Activated CD8-positive, alpha-beta memory T cell treated with anti-CD3 and anti-CD28 coated beads for 1 hour (primary cell): ENCODE measurements at regions not wholly inside any gene's neighbourhood (a gene's known extent, or its start where the extent isn't known, plus 50 kb on each side); places are given as distances from the start of the nearest gene placed in this dataset.
"Not testable (repeated sequence)": the region's sequence is repeated elsewhere in the genome, so short reads cannot be mapped to it uniquely, and the experiment has no call there.

Source experiments
- DNase-seq, 2 donors: peaks; one replicate each; pipeline ENCODE4 v3.0.0-alpha.2; 2020; ENCODE audit warnings: low read depth in 1 of 2; ENCODE audit errors: extremely low read depth in 1 of 2

DNA sequence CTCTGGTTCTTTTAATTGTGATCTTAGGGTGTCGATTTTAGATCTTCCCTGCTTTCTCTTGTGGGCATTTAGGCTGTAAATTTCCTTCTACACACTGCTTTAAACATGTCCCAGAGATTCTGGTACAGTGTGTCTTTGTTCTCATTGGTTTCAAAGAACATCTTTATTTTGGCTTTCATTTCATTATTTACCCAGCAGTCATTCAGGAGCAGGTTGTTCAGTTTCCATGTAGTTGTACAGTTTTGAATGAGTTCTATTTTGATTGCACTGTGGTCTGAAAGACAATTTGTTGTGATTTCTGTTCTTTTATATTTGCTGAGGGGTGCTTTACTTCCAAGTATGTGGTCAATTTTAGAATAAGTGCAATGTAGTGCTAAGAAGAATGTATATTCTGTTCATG is 423.8 kb downstream of the PIK3C3 start:
- DNase-seq: not testable (repeated sequence)

DNA sequence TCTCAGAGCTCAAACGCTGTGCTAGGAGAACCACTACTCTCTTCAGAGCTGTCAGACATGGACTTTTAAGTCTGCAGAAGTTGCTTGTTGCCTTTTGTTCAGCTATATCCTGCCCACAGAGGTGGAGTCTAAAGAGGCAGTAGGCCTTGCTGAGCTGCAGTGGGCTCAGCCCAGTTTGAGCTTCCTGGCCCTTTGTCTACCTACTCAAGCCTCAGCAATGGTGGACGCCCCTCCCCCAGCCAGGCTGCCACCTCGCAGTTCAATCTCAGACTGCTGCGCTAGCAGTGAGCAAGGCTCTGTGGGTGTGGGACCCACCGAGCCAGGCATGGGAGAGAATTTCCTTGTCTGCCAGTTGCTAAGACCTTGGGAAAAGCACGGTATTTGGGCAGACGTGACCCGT is 426.2 kb downstream of the PIK3C3 start:
- not testable (repeated sequence) for DNase-seq

- no peak for DNase-seq
These were observed 437.4 kb downstream of the PIK3C3 start for GRCh38 chr18:42392416-42392815.

DNA sequence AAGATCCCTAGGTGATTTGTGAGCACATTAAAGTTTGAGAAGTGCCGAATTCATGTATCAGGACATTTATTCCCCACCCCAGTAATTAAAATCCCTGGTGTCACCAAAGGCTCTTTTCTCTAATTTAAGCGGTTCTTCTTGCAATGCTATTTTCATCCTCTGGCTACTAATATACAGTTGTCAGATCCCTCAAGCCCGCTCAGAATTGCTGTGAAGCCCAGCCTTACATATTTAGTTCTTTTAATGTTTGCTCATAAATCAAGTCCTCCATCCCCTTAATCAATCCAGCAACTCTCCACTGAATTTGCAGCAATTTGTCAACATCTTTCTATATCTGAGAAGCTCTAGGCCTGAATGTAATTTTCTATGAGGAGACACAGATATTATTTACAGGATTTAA is 437.9 kb downstream of the PIK3C3 start:
- no peak for DNase-seq

GRCh38 chr18:42394238-42394637 is 439.2 kb downstream of the PIK3C3 start:
- DNase-seq: no peak

DNA sequence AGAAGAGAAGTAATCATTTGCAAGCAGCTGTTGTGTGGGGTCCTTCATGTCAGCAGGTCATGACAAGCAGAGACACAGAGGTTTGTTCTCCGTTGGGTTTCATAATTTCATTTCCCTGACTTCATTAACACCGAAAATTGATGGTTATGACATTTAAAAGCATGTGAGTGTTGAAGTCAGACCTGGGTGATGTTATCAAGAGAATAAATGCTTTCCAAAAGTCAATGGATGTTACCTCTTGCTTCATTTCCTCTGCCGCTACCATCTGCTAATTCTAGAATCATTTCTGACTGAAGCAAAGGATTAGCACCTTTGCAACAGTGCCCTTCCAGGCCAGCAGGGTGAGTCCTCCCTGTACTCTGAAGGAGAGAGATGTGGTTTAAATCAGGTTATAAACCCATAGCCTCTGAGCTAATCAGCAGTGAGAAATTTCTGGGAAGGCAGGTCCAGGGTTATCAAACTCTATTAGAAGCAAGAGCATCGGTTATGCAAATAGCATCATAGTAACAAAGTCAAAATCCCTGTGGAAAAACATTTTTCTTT is 446.2 kb downstream of the PIK3C3 start:
- no peak for DNase-seq

DNA sequence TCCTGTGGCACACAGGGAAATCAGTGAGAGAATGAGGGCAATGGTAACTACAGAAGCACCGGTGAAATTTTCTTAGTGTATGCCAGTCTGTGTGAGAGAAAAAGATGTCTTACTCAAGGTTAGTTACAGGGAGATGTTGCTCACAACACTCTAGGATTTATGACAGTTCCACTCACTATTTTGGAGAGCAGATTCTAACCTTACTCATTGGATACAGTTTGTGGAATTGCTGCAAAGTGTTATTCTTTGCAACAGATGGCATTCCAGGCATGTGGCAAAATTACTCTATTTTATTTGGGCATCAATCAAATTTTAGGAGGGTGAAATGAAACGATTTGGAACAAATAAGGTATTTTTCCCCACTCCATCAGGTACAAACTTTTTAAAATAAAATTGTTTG is 449.1 kb downstream of the PIK3C3 start:
- DNase-seq: no peak

DNA sequence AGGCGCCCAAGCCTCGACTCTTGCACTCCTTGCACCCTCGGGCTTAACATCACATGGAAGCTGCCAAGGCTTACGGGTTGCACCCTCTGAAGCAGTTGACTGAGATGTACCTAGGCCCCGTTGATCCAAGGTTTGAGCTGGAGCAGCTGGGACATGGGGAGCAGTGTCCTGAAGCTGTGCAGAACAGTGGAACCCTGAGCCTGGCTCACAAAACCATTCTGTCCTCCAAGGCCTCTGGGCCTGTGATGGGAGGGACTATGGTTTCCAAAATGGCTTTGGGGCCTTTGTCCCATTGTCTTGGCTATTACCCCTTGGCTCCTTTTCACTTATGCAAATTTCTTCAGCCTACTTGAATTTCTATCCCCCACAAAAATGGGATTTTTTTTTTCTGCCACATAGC is 454.0 kb downstream of the PIK3C3 start:
- no peak for DNase-seq

DNA sequence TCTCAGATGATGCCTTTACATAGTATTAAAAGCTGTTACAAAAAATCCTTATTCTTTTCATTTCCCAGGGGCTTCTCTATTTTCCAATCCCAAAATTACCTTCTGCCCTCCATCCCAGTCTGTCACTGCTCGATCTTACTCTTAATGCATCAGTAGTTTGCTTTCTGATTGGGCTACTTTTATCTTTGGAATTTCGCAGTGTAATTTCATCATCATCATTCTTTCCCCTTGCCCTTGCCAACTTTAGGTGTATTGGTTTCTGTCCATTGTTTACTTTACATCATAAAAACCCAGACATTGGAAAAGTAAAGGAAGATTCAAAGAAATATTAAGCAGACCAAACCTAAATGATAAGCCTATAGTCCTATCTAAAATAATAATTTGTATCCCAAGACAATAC is 457.2 kb downstream of the PIK3C3 start:
- no peak for DNase-seq

DNA sequence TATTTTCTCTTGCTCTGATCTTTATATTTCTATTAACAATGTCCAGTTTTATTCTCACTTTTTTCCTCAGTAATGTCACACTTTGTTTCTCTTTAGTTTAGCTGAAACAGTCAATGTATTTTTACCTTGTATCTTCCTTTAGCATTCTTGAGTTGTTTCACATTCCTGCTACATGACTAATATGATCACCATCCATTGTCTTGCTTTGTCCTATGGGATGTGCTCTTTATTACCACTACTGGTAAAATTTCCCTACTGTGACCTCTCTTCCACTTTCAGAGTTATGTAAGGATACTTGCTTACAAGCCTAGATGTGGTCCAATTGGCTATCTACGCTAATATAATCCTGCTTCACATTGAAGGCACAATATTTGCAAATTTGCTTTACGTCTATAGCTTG is 457.9 kb downstream of the PIK3C3 start:
- no peak for DNase-seq

GRCh38 chr18:42413870-42414269 is 458.8 kb downstream of the PIK3C3 start:
- no peak for DNase-seq

DNA sequence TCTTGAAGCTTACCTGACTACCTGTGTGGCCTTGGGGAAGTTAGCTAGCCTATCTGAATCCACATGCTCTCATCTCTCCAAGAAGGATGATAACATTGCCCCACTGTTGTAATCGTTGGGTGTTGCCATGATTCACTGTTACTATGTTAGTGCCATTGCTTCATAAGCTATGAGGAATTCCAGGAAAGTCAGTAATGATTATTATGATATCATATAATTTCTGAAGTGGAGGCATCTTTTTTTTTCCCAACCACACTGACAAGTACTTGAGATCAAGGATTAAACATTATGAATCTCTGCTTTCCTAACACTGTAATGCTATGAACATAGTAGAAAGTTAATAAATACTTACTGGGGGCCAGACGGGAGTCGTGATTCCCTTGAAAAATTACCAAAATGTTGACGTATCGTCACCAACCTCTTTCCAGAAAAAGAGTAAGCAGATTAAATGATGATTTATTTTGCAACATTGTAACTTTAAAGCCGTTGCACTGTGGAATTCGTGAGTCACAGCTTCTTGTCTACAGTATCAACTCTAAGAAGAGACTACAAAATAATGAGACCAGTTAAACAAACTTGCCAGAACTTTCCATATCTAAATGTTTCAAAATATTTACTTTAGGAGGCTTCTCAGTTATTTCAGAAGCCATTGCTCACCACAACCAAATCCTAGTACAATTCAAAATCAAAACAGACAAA is 459.9 kb downstream of the PIK3C3 start:
- no peak for DNase-seq

DNA sequence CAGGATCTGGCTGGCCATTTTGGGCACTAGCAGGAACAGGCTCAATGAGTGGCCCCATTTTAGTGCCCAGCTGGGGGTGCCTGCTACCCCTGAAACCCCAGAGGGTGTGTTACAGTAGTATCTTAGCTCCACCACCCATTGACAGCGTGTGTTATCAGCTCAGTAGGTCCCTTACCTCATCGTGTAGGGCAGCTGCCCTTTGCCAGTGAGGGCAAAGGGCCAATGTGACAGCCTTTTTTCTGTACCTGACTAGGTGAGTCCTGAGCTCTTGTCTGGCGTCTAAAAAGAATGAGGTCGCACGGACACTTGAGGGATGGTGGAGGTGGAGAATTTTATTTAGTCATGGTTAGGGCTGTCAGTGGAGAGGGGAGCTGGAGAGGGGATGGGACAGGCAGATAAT is 462.2 kb downstream of the PIK3C3 start:
- no peak for DNase-seq

DNA sequence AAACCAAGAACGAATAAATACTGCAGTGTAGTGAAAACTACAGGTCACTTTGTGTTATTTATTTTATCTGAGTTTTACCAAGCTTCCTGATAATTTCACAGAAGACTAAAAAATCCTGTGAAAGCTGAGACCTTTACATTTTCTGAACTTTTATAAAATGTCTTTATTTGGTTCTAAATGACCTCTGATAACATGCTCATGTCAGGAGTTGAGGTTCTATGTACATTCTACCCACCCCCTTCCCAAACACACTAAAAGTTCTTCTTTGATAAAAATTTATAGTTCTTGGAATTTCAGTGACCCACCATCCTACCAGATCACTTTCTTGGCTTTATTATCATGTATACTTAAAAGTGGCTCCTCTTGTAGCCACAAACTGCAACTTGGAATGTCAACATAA is 463.1 kb downstream of the PIK3C3 start:
- DNase-seq: no peak

DNA sequence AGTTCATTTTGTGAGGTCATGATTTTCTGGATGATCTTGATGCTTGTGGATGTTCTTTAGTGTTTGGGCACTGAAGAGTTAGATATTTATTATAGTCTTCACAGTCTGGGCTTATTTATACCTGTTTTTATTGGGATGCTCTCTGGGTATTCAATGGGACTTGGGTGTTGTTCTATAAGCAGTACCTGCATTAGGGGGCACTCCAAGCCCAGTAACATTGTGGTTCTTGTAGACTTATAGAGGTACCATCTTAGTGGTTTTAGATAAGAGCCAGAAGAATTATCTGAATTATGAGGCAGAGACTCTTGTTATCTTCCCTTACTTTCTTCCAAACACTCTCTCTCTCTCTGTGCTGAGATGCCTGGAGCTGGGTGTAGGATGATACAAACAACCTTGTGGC is 470.0 kb downstream of the PIK3C3 start:
- DNase-seq: no peak

GRCh38 chr18:42426496-42427015 is 471.5 kb downstream of the PIK3C3 start:
- DNase-seq: no peak

DNA sequence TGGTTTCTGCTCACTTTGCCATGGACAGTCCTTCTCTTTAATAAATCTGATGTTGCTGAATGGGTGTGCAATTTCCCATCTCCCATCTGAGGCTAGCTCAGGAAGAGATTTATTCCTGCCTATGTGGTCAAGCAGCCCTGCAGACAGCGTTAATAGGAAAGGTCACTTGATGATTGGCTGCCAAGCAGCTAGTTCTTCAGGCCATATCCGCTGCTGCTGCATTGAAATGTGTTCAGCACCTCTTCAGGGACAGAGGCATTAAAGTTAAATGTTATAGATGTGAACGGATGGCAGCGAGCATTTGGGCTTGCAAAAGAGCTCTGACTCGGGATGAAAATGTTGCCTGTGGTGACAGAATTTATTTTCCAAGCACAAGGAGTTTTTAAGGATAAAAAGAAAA is 474.2 kb downstream of the PIK3C3 start:
- no peak for DNase-seq

- DNase-seq: no peak
These were observed 481.3 kb downstream of the PIK3C3 start for GRCh38 chr18:42436222-42436765.

DNA sequence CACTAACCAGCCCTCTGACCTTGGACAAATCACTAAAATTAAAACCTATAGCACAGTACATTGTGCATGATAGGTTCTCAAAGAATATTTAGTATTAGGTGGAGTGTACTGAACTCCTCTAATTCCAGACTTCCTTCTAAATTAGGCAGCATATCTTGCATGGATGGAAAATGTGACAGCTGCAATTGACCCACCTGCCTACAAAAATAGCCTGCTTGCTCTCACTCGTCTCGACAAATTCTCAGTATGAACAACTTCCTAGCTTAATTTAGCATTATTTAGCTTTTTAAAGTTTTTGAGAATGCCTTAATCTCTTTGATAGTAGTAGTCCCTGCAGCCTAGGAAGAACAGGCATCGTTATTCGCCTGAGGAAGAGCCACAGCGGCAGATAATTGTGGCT is 482.0 kb downstream of the PIK3C3 start:
- no peak for DNase-seq

- no peak for DNase-seq
These were observed 482.6 kb downstream of the PIK3C3 start for GRCh38 chr18:42437646-42438045.

DNA sequence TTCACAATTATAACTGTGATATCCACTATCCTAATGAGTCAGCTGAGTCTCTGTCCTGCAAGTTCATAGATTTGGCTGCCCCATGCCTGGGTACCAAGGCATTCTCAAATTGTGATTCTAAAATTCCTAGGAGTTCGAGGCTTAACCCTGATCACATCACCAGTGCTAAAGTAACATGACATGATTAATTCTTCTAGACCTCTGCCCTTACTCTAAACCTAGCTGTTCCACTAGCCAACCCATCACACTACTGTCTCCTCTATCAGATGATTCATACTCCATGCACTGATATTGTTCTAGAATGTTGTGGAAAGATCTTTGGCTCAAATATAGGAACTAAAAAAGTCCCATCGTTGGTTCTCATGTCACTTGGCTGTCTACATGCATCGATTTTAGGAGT is 487.6 kb downstream of the PIK3C3 start:
- DNase-seq: no peak

GRCh38 chr18:42444349-42444748 is 489.3 kb downstream of the PIK3C3 start:
- no peak for DNase-seq

GRCh38 chr18:42445359-42445758 is 490.3 kb downstream of the PIK3C3 start:
- DNase-seq: no peak
